ENCODE measurements at regions not wholly inside any gene's neighbourhood (a gene's known extent, or its start where the extent isn't known, plus 50 kb on each side); places are given as distances from the start of the nearest gene placed in this dataset.
"Not testable (repeated sequence)": the region's sequence is repeated elsewhere in the genome, so short reads cannot be mapped to it uniquely, and the experiment has no call there.

DNA sequence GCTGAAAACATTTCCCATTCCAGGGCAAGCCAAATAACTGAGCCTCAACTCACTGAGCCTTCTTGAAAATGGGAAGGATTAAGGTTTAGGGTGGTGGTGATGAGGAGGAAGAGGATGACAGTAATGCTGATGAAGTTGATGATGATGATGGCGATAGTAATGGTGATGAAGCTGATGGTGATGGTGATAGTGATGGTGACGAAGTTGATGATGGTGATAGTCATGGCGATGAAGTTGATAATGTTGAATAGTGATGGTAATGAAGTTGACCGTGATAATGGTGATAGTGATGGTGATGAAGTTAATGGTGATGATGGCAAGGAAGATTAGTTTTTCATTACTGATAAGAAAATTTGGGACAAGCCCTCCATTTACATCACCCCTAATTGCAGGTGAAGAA, 285.8 kb upstream of the DYNLRB2 start:
- DNase-seq (ENCODE audit: low read depth): no peak

DNA sequence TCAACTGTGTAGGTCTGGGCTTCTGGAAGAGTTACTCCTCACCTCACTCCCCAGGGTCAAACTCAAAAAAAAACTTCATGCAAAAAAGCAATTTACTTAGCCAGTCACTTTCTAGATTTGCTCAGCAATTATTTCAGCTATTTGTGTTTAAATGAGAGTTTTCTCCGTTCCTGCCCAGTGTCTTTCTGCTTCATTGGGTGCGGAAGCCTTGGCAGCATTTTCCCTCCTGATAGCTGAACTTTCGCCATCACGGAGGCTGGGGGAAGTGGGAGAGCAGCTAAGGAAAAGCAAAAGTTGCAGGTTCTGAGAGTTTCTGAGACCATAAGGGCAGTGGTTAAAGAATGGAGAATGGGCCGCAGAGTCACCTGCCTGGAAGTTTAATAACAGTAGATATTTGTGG, 287.1 kb upstream of the DYNLRB2 start:
- no peak for DNase-seq (ENCODE audit: low read depth)

DNA sequence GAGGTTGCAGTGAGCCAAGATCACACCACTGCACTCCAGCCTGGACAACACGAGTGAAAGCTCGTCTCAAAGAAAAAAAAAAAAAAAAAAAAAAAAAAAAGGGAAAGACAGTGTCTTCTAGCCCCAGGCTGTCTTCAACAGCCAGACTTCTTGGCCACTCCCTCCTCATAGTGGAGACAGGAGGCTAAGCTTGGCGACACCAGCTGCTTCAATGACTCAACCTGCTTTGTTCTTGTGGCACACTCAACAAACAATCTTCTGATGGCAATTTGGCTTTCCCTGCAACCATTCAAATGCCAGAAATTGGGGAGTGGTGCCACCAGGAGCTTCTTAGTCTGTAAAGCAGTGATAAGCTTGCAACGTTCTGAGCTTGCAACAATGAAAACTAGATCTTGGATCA, 290.4 kb upstream of the DYNLRB2 start:
- DNase-seq (ENCODE audit: low read depth): no peak

DNA sequence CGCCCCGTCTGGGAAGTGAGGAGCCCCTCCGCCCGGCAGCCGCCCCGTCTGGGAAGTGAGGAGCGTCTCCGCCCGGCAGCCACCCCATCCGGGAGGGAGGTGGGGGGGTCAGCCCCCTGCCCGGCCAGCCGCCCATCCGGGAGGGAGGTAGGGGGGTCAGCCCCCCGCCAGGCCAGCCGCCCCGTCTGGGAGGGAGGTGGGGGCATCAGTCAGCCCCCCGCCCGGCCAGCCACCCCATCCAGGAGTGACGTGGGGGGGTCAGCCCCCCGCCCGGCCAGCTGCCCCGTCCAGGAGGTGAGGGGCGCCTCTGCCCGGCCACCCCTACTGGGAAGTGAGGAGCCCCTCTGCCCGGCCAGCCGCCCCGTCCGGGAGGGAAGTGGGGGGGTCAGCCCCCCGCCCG, 297.5 kb upstream of the DYNLRB2 start:
- not testable (repeated sequence) for DNase-seq (ENCODE audit: low read depth)

DNA sequence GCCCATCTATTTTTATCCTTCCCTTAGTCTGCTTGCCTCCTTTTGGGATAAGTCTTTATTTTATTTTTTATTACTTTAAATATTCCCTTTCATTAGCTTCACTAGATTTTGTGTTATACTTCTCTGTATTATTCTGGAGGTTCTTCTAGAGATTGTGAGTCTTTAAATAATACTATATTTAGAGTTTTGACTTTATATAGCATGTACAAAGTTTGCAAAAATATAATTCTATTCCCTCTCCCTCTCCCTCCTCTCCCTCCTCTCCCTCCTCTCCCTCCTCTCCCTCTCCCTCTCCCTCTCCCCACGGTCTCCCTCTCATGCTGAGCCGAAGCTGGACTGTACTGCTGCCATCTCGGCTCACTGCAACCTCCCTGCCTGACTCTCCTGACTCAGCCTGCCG, 298.5 kb upstream of the DYNLRB2 start:
- not testable (repeated sequence) for DNase-seq (ENCODE audit: low read depth)

DNA sequence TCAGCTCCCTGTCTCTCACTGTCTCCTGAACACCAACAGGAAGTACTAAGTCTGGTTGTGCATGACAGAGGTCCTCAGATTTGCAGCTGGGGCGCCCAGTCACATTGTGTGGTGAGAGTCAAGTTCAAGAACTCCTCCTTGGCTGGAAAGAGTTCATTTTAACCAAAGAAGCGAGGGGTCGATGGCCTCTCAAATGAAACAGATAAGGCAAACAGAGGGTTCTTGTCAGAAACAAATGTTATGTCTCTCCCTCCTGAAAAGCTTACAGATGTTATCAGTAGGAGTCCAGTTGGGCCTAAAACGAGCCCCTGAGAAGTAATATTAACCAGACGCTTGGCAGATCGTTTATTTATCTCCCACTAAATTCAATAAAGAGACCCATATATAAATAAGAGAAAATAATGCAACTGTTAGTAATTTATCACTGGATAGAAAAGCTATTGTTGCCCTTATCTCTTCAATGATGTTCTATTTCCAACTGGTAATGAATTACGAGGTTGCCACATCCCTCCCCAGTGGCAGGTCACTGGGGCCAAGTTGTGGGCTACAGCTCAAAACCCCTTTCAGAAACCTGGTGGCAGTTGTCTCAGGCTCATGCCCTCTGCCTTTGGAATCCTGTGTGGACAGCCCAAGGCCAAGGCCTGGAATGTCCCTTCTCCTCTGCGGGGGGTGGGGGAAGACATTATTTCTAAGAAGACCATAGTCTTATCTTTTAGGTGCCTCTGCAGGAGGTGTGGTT, 307.5 kb upstream of the DYNLRB2 start:
- DNase-seq (ENCODE audit: low read depth): no peak

DNA sequence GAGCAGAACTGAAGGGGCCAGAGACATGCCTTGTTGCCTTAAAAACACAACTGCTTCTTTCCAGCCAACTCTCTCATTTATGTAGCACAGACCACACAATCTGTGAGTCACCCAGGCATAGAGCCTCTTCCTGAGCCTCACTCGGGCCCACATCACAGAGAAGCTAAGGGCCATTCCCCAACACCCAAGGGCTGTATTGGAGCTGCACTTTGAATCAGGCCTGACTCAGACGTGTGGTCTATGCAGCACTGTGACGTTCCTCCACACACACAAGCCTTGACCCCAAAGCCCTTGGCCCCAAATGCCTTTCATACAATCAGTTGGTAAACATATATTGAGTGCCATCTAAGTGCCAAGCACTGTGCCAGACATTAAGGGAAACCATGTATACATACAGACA, 308.9 kb upstream of the DYNLRB2 start:
- no peak for DNase-seq (ENCODE audit: low read depth)

DNA sequence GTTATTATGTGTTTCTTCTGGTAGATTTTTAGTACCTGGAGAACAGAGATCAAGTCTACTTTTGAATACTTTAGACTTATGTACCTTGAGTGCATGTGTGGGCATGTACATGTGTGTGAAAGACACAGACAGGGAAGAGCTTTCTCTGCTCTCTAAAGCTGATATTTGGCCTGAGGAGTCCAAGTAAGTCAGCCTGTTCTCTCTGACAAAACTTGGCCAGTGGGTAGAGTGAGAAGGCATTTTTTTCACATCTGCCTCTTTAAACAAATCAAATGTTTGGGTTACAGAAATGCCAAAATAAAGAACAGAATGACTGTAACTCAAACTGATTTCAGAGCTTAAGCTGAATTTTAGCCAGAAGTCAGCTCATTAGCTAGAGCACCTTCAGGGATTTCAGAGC, 309.7 kb upstream of the DYNLRB2 start:
- no peak for DNase-seq (ENCODE audit: low read depth)

DNA sequence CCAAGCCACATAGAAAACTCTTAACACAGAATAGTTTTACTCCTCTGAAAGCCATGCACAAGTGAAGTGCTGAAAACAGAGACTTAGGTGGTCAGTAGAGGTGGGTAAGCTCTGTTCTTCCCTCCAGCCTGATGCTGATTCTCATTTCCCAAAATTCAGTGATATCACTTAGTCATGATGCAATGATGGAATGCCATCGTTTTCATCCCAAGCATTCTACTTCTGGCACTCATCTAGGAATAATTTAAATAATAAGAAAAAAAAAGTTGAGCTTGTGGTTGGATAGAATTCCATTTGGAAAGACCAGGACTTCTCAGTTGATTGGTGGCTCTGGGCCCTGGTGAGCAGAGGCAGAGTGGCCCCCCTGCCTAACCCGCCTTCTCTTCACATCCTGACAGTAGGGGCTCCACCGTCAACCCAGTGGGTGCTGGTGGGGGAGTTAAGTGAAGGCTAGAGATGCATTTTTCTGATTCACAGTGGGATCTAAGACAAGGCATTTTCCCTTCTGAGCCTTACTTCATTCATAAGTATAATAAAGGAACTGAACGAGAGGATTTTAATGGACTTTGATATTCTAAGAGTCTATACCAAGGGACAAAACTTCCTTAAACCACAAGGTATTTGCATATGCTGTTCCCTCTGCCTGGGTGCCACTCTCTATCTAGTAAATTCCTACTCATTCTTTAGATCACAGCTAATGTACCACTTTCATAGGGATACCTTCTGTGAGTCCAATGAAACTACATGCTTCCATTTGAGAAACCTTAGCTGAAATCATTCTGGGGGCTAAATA, 310.3 kb upstream of the DYNLRB2 start:
- no peak for DNase-seq (ENCODE audit: low read depth)

DNA sequence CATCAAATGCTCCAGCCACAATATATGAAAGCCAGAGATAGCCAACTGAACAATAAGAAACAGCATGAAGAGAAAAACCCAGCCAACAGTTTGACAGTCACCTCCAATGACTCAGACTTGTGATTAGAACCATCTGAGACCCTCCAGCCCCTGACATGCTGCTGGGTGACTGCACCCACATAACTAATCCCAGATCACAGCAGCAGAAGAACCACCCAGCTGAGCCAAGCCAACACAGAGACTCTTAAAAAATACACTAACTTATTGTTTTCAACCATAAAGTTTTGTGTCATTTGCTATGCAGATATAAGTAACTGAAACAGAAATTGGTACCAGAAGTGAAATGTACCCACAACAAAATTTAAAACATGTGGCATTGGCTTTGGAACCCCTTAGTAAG, 314.3 kb upstream of the DYNLRB2 start:
- no peak for DNase-seq (ENCODE audit: low read depth)

DNA sequence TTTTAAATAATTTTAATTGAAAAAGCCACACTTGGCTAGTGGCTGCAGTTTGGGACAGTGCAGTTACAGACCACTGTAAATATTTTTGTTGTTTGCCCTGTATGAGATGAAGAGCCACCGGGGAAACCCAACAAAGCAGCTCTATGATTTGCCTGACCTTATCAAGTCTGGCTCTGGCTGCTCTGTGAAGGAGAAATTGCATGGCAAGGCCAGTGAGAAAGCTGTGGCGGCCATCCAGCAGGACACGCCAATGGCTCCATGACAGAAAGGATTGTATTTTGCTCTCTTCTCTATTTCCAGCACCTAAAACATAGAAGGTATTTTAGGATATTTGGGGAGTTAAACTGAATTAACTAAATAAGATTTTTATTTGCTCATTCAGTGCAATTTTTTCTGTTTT, 330.0 kb upstream of the DYNLRB2 start:
- no peak for DNase-seq (ENCODE audit: low read depth)

DNA sequence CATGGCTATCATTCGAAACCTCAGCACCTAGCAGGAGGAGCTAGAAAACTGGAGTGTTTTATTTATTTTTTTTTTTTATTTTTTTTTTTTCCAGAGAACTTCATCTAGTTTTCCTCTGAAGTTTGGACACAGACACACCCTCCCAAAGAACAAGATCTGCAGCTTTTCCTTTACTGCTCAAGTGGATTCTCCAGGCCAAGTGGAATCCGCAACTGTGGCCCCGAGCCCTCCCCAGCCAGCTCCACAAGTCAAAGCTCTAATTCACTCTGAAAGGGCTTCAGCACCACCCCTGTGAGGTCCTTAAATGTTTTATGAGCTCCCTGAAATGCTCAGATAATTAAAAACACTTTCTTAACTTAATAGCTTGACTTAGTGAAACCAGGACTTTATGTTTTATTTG, 332.1 kb upstream of the DYNLRB2 start:
- DNase-seq (ENCODE audit: low read depth): no peak

DNA sequence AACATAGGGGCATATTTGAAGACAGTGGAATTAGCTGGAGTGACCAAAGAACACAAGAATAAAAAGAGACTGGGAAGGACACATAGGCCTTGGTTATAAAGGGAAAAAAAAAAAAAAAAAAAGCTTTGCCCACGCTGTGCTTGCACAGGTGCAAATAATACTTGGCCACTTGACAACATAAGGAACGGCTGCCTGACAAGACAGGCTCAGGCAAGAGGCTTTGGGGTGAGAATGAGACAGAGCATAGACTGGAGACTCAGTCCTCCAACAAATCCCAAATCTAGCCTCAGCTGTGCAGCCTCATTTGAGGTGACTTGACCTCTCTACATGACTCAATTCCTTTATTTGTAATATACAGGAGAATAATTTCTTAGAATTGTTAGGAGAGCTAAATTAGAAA, 332.8 kb upstream of the DYNLRB2 start:
- no peak for DNase-seq (ENCODE audit: low read depth)

DNA sequence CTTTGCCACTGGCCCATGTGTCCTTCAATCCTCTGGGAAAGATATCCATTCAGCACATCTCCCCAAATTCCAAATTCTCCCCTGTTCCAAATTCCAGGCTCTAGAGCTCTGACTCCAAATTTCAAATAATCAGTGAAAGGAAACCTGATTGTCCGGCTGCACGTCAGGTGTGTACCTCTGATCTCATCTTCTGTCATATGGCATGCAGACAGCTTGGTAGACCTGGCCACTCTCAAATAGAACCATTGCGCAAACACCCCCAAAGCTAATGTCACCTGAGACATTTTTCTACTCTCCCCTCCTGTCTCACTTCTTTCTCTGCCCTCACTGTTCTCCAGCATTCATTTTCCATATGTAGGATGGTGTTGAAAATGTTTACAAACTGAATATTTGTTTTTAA, 337.0 kb upstream of the DYNLRB2 start:
- no peak for DNase-seq (ENCODE audit: low read depth)

DNA sequence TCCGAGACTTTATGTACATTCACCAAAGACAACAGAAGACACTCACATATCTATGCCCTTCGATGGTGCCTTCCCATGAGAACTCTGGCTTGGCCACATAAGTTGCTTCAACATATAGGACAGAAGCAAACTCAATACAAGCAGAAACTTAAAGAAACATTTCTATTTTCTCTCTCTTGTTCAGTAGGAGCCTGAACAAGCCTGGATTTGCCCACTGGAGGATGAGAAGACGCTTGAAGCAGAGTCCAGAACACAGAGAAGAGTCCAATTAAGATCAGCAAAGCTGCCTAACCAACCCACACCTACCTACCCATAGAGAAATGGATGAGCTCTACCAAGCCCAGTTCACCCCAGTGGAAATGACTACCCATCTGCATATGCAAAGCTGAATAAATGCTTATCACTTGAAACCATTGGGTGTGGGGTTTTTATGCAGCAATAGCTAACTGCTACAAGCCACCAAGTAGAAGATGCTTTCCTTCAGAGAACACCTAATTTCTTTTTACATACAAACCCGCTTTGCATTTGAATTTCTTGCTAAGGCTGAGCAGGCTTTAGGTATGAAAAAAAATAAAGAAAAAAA, 337.9 kb upstream of the DYNLRB2 start:
- no peak for DNase-seq (ENCODE audit: low read depth)

DNA sequence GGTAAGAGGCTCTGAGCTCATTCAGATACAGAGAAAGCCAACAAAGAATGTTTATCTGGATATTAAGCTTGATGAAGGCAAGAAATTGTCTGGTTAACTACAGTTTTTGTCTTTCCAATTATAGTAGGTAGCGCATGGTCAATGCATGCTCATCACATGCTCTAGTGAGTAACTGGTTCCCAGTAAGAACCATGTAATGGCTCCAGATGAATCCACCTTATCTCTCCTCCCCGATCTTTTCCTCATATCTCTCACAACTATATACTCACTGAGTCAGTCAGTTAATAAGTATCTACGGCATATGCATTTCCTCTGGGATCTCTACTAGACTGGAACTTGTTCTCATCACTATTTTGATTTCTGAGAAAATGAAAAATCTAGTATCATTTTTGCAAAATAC, 340.7 kb upstream of the DYNLRB2 start:
- DNase-seq (ENCODE audit: low read depth): no peak

DNA sequence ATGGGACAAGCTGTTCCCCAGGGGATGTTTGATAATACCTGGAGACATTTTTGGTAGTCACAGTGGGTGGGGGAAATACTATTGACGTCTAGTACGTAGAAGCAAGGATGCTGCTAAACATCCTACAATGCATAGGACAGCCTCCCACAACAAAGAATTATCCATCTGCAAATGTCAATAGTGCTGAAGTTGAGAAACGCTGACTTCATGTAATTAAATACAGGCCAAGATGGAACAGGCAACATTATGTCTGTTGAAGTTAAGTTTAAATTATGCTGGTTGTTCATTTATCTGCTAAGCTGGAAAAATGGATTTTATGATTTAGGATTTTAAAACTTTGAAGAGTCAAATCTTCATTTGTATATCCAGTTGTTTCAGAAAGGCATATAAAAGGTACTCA, 341.2 kb upstream of the DYNLRB2 start:
- DNase-seq (ENCODE audit: low read depth): no peak

DNA sequence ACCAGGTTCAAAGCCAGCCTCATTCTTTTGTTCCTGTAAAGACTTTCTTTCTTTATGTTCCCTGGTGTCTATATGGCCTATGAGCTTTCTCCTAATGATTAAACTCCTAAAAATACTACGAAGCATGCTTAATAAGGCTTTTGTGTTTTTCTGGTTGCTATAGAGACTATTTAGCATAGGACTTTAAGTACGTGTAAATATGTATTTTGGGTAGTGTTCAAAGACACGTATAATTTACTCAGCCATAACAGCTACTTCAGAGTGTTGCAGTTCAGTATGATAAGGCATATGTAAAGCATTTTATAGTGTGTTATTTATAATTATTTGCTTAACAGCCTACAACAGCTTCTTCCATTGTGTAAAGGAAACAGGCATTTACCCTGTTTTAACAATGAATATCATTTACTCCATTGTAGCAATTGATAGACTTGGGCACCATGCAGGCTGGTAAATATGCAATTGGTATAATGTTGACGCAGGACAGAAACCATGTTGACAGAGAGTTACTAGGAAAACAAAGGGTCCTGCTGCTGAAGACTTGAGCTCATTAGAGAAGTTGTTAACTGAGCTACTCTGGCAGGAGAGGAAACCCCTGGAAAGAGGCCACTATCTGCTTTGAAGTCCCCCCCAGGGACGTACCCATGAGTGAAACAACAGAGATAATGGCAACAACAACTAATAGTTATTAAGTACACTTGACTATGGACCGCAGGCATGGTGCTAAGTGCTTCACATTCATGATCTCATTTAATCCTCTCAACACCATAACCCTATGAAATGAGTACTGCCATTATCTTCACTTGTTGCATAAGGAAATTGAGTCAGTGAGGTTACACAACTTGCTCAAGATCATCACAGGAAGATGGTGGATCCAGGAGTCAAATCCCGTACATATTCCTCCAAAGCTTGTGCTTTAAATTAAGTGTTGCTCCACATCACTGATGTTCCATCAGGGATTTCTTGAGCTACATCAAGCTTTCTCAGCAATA, 342.2 kb upstream of the DYNLRB2 start:
- no peak for DNase-seq (ENCODE audit: low read depth)

DNA sequence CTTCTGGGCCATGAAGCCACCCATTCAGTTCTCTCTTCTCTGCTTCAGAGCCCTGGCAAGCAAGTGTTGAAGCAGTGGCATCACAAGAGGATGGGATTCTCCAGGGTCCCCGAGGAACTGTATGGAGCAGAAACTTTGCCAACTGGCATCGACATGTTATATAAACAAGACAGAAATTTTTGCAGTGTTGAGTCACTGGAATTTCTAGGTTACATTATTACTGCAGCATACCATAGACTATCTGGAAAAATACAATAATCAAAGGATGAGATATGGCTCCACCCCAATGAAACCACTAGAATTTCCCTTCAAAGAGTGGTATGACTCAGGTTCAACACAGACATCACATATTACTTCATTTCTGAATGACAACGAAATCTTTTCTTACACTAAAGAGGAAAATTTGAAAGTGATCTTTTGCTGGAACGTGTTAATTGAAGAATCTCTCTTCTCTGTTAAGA, 343.0 kb upstream of the DYNLRB2 start:
- DNase-seq (ENCODE audit: low read depth): no peak

DNA sequence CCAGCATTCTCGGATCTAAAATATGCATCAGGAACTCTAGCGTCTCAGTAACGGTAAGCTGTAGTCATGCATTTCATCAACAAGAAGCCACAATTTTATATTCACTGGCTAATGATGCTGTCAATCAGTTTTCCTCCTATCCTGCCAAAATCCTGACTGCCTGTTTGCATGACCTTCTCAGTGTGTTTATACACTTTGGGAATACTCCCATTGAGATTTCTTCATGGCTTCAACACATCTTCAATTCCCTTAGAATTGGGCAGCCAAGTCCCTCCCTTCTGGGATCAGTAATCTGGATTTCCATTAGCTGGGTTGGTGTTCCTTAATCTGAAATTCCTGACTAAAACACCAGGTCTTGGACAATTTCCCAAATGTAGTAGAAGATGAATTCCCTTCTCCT, 348.9 kb upstream of the DYNLRB2 start:
- DNase-seq (ENCODE audit: low read depth): no peak

DNA sequence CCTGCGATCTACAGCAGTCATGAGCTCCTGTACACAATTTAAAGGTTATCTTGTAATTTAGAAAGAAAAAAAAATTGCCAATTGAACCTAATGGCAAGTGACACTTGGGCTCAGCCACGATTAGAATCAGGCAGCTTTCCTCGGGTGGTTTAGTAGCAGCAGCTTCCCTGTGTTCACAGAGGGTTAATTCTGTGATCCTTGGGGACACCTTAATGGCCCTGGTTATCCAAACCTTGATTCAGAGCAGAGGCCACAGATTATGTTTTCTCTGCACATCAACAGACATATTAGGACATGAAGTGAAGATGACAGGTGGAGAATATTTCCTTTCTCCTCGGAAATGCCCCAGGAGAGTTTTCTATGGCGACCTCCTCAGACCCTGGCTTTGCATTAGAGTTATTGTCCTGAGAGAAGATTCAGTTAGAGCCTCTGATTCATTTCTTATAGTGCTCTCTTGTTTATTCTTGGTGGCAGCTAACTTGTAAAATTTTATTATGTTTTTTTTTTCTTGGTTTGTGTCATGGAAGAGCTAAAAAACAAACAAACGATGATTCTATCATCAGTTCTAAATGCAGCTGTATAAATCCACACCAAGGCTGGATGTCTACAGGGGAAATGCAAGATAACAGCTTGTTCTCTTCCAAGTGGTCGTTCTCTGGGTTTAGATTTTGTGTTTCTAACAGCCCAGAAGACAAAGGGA, 351.2 kb upstream of the DYNLRB2 start:
- DNase-seq (ENCODE audit: low read depth): no peak

All from activated T-helper 1 cell treated with Interleukin-2 at 50 U/mL for 16 hours (primary cell).